GM19324 (cell line): ENCODE measurements at regions not wholly inside any gene's neighbourhood (a gene's known extent, or its start where the extent isn't known, plus 50 kb on each side); places are given as distances from the start of the nearest gene placed in this dataset.
"Not testable (repeated sequence)": the region's sequence is repeated elsewhere in the genome, so short reads cannot be mapped to it uniquely, and the experiment has no call there.

Experiments used
- ATAC-seq: cut with Tn5 transposase; IDR thresholded peaks from one replicate; pipeline ENCODE4 v1.9.1; 2021; ENCODE audit warnings: mild to moderate bottlenecking, moderate library complexity; ENCODE audit not compliant: unreplicated experiment, low FRiP score

DNA sequence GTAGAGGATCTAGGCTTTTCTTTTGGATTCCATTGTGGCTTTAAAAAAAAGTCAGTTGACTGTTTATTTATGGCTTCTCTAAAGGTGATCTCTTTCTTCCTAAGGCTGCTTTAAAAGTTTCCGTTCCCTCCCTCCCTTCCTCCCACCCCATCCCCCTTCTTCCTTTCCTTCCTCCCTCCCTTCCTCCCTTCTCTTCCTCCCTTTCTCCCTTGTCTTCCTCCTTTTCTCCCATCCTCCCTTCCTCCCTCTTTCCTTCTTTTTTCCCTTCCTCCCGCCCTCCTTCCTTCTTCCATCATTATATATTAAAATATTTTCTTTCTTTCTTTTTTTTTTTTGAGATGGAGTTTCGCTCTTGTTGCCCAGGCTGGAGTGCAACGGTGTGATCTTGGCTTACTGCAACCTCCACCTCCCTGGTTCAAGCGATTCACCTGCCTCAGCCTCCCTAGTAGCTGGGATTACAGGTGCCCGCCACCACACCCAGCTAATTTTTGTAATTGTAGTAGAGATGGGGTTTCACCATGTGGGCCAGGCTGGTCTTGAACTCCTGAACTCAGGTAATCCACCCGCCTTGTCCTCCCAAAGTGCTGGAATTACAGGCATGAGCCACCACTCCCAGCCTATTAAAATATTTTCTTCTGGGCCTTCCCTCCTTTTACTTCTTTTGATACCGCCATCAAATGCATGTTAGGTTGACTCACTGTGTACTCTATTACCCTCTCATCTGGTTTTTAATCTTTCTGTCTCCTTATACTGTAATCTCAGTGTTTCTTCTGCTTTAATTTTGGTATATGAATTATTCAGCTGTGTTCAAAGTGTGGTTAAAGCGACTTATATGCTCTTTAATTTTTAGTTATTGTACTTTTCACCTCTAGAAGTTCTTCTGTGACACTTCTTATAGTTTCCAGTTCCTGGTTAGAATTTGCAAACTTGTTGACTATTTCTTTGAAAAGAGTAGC, 59.2 kb upstream of the ATP5PO start:
- ATAC-seq = no peak

DNA sequence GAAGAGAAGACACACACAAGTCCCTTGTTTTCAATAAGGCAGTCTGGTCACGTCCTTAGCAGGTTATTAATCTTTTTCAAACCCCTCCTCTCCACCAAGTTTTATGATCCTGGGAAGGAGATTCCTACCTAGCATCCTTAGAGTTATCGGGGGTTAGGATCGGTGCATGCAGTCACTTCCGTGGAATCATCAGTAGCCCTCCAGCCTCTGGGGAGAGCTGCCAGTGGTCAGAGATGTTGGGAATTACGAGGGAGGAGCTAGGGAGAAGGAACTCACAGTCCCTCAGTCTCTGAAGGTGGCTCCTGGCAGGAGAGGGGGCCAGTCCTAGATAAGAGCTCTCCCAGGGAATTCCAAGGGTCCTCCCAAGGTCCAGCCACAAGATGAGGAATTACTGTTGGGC, 57.7 kb upstream of the ATP5PO start:
- no peak for ATAC-seq

DNA sequence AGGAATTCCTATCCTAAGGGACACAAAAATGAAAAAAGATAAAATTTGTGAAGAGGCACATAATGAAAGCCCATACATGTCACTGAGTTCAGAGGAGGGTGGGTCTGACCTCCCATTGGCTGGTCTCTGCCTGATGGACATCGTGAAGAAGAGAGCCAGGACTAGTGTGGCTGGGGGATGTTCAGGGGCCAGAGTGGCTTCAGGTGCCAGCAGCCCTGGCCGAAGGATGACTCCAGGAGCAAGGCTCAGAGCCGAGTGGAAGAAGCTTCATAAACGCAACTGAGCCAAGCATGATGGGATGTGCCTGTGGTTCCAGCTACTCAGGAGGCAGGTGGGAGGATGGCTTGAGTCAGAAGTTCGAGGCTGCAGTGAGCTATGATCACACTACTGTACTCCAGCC, 56.9 kb upstream of the ATP5PO start:
- no peak for ATAC-seq

DNA sequence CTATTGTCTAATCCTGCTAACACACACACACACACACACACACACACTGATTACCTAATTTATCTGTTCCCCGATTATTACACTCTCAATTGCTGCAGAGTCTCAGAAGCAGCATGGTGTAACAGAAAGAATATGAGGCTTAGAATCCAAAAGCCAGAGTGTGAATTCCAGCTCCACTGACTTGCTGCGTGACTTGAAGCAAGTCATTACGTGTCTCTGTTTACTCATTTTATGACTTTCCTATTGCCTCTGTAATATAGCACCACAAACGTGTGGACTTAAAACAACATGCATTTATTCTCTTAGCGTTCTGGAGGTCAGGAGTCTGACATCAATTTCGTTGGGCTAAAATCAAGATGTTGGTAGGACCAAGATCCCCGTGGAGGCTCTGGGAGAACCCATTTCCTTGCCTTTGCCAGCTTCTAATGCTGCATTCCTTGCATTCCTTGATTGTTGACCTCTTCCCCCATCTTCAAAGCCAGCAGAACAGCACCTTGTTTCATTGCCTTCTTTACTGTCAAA, 55.9 kb upstream of the ATP5PO start:
- ATAC-seq = no peak

DNA sequence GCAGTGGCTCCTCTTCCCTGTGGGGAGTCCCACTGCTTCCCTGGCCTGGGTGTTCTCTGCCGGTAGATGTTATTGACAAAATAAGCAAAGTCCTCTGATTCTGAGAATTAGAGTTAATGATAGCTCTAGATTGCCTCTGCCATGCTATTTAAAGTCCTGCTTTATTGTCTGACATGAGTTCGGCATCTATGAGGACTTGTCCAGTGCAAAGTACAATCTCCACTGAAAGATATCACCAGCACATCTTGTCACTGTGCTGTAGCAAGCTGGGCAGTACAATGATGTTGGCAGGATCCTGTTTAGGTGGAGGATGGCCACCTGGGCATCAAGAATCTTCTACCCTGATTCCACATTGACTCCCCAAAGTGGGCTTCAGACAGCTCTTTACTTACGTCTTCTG, 54.0 kb upstream of the ATP5PO start:
- no peak for ATAC-seq

DNA sequence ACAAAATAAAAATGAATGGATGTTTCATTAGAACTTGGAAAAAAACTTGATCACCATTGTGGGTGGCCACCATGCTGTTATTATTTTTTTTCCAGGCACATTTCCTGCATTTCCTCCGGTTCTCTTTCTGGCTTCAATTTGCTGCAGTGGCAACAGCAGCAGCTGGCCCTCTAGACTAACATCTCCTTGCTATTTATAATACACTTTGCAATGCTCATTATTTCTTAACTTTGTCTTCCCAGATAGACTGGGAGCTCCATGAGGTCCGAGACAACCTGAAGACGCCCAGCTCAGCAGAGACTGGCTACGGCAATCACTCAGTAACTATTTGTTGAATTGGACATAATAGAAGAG, 53.4 kb upstream of the ATP5PO start:
- ATAC-seq = no peak

DNA sequence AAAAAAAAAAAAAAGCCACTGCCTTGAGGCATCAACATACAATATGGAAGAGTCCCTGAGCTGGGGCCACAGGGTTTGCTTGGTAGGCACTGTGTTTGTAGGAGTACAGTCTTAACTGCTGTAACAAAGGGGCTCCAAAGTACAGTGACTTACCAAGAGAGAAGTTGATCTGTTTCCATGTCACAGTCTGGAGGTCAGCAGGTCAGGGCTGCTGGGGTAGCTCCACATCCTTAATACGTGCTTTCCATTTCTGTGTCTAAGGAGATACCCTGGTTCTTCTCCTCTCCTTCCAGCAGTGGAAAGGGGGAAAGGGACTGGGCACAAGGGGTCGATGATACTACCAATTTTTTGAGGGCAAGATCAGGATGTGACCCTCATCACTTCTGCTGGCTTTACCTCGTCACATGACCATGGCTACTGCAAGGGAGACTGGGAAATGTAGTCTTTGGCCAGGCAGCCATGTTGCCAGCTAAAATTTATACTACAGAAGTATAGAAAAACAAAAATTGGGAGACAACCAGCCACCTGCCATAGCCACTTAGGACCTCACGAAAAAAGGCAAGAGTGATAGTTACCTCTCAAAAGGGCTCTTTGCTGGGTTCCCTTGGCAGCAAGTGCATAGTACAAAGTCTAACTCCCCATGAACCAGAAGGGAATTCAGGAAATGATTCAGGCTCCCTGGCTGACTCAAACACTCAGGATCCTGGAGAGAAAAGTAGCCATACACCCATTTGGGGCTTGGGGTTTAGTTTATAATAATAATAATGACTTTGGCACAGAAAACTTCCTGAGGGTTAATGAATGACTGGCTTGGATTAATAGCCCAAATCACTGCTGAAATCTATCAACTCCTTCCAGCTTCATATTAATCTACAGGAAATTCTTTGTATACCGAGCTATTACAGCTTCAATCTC, 52.7 kb upstream of the ATP5PO start:
- no peak for ATAC-seq

DNA sequence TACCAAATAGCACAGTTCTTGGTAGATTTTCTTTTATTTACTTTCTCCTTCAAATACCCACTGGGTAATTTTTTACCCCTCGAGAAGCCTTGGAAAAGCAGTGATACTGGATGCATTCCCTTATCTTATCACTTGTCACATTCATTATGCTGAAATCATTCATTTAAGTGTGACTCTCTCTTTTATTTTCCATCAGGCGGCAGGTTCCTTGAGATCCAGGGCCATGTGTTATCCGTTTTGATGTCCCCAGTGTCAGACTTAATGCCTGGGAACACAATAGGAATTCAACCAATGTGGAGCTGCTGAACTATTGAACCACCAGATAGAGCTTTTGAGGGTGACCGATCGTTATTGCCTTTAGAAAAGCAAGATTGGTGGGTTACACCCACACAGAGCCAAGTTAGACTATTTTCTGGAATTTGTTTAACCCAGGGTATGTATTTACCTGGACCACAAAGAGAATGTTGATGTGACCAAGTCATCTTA, 51.5 kb upstream of the ATP5PO start:
- no peak for ATAC-seq

DNA sequence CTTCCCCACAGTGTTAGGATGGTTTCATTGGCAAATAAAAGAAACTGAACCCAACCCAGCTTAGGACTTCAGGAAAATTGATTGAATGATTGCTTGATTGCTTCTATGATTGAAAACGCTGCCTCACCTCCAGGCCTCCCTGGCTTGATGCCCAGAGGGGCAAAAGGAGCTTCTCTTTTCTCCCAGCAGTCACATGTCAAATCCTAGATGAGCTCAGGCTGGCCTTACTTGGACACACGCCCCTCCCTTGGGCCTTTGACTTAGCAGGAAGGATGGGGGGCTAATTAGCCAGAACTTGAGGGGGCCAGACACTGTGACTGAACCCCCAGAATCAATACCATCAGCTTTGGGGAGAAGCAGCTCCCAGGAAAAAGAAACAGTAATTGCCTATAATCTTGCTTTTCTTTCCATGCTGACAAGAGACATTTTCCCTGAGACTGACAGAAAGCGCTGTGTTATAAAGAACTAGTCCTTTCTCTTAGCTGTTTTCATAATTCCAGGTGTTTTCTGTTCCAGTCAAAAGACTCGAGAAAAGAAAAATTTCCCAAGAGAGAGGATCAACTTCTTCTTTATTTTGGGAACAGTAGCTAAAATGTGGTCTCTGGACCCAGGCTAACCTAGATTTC, 50.8 kb upstream of the ATP5PO start:
- ATAC-seq = no peak

DNA sequence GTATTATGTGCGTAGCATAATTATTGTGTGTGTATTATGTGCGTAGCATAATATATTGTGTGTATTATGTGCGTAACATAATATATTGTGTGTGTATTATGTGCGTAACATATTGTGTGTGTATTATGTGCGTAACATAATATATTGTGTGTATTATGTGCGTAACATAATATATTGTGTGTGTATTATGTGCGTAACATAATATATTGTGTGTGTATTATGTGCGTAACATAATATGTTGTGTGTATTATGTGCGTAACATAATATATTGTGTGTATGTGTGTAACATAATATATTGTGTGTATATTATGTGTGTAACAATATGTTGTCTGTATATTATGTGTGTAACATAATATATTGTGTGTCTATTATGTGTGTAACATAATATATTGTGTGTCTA, 50.1 kb upstream of the ATP5PO start:
- not testable (repeated sequence) for ATAC-seq
